Thoracic aorta (tissue), 2 donors: ENCODE measurements at regions not wholly inside any gene's neighbourhood (a gene's known extent, or its start where the extent isn't known, plus 50 kb on each side); places are given as distances from the start of the nearest gene placed in this dataset.

Source experiments
- ATAC-seq: fragments of 150-250 bp; one replicate; pipeline ENCODE4 v1.8.0; 2017; ENCODE audit warnings: low read depth; ENCODE audit not compliant: insufficient number of reproducible peaks, low FRiP score
- DNase-seq: peaks from one replicate; pipeline ENCODE4 v3.0.0-alpha.2; 2020; ENCODE audit warnings: low spot score
- H3K27ac ChIP-seq, 2 donors: fragments of 200-600 bp; sonication (generic); 1 replicate in 1 of 2; 2 replicates in 1 of 2; pipeline ENCODE4 v1.5.1; 2016; ENCODE audit warnings: mild to moderate bottlenecking in 2 of 2, moderate library complexity in 2 of 2
- H3K27me3 ChIP-seq: fragments of 200-600 bp; sonication (generic); replicated peaks from 2 replicates; pipeline ENCODE4 v1.6.0; 2016; ENCODE audit warnings: mild to moderate bottlenecking; ENCODE audit not compliant: insufficient read depth
- H3K36me3 ChIP-seq: fragments of 200-600 bp; sonication (generic); one replicate; pipeline ENCODE4 v1.5.1; 2016
- H3K4me1 ChIP-seq, 2 donors: fragments of 200-600 bp; sonication (generic); 1 replicate in 1 of 2; 2 replicates in 1 of 2; pipeline versions ENCODE4 v1.5.1 to v1.6.0; 2016; ENCODE audit warnings: low read depth in 2 of 2, mild to moderate bottlenecking in 1 of 2; ENCODE audit not compliant: control insufficient read depth in 1 of 2
- H3K4me3 ChIP-seq: fragments of 200-600 bp; sonication (generic); 2 replicates; pipeline ENCODE4 v1.5.1; 2016; ENCODE audit warnings: mild to moderate bottlenecking
- H3K9me3 ChIP-seq: fragments of 200-600 bp; sonication (generic); 2 replicates; pipeline ENCODE4 v1.5.1; 2016
- TF ChIP-seq, protein P1 (sequence below): fragments of 200-600 bp; sonication (generic); IDR thresholded peaks from one replicate; pipeline ENCODE4 v1.5.1; 2019; ENCODE audit warnings: antibody characterized with exemption

DNA sequence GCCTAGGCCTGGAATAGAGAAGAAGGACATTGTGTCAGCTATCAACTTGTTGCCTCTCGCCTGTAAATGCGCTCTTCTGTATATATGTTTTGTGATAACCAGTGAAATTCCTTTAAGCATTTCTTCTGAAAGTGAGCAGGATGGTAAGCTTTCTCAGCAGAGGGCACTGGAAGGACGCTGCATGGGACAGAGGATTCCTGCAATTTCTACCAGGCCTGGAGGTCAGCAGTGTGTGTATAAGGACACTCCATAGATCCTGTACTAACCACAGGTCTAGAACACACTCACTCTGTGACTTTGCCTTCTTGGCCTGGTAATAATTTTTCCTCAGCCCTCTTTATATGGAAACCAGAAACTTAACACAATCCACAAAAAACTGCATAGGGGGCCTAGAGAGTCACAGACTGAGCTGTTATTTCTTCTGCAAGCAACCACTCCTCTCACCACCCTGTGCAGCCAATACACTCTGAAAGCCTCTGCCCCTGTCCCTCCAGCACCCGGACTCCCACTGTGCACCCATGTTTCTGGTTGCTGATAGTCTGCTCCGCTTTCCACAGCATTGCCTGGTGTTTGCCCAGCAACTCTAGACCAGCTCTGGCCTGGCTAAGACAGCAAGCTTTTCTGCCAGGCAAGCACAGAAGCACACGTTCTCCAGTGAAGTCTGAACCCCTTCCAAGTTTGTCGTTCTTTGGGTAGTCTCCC lies 94.0 kb upstream of the RMST start:
- no peak for ATAC-seq
- H3K36me3 ChIP-seq, result no peaks in the 10 kb centered on the region

DNA sequence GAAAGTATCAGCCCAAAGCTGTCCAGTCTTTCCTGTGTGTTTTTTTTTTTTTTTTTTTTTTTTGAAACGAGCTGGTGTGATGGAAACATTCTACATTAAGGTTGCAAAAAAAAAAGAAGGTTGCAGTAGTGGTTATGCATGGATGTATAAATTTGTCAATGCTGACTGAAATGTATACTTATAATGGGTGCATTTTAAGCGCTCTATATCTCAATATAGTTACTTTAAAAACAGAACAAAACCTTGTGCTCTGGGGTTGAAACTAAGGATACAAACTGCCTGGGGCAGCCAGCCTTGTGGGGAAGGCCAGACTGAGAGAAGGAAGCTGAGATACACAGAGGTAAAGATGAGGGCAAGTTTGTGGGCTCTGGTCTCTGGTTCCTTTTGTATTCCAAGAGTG lies 87.3 kb upstream of the RMST start:
- no peaks in the 10 kb centered on the region for H3K27me3 ChIP-seq
- H3K9me3 ChIP-seq, result no peaks in the 10 kb centered on the region
- H3K36me3 ChIP-seq, result no peaks in the 10 kb centered on the region
- H3K27ac ChIP-seq, result no peak overlapping the region
- ATAC-seq (no peak), DNase-seq (no peak)
- TF ChIP-seq, protein P1, sequence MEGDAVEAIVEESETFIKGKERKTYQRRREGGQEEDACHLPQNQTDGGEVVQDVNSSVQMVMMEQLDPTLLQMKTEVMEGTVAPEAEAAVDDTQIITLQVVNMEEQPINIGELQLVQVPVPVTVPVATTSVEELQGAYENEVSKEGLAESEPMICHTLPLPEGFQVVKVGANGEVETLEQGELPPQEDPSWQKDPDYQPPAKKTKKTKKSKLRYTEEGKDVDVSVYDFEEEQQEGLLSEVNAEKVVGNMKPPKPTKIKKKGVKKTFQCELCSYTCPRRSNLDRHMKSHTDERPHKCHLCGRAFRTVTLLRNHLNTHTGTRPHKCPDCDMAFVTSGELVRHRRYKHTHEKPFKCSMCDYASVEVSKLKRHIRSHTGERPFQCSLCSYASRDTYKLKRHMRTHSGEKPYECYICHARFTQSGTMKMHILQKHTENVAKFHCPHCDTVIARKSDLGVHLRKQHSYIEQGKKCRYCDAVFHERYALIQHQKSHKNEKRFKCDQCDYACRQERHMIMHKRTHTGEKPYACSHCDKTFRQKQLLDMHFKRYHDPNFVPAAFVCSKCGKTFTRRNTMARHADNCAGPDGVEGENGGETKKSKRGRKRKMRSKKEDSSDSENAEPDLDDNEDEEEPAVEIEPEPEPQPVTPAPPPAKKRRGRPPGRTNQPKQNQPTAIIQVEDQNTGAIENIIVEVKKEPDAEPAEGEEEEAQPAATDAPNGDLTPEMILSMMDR, result no peak
- H3K4me1 ChIP-seq, result no peaks in the 10 kb centered on the region
- H3K4me3 ChIP-seq, result no peak overlapping the region

More for the DNA sequence above, 94.0 kb upstream of the RMST start:
- H3K9me3 ChIP-seq, result no peaks in the 10 kb centered on the region
- H3K27me3 ChIP-seq, result no peaks in the 10 kb centered on the region
- H3K27ac ChIP-seq, result no peak overlapping the region
- TF ChIP-seq, protein P1, result no peak
- H3K4me3 ChIP-seq, result no peak overlapping the region
- no peak for DNase-seq
- no peaks in the 10 kb centered on the region for H3K4me1 ChIP-seq

DNA sequence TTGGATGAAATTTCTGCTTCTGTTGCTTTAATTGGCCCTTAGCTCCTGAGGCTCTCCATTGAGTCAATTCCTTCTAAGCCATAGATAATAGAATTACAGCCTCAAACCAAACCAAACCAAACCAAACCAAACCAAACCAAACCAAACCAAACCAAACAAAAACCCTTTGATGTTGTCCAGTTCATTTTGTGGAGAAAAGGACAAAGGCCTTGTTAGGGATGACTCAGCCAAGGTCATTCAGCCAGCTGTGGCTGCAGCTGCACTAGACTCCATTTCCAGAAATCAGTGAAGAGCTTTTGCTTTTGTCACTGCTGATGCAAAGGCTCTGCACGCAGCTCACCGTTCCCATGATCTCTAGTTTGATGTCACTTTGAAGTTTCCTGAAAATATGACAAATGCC lies 82.2 kb upstream of the RMST start:
- ATAC-seq, result no peak
- H3K27ac ChIP-seq, result no peak overlapping the region
- TF ChIP-seq, protein P1, result no peak
- H3K27me3 ChIP-seq, result no peaks in the 10 kb centered on the region
- DNase-seq, result no peak
- H3K4me1 ChIP-seq, result no peaks in the 10 kb centered on the region
- H3K9me3 ChIP-seq, result no peaks in the 10 kb centered on the region
- no peaks in the 10 kb centered on the region for H3K36me3 ChIP-seq
- no peak overlapping the region for H3K4me3 ChIP-seq

- ATAC-seq, result no peak
- H3K27me3 ChIP-seq, result no peaks in the 10 kb centered on the region
- no peak for DNase-seq
- H3K4me1 ChIP-seq, result no peaks in the 10 kb centered on the region
- H3K27ac ChIP-seq, result no peak overlapping the region
- no peak overlapping the region for H3K4me3 ChIP-seq
- H3K9me3 ChIP-seq, result no peaks in the 10 kb centered on the region
- TF ChIP-seq, protein P1, result no peak
- no peaks in the 10 kb centered on the region for H3K36me3 ChIP-seq
Measured at GRCh38 chr12:97385121-97385520, 77.5 kb upstream of the RMST start.

DNA sequence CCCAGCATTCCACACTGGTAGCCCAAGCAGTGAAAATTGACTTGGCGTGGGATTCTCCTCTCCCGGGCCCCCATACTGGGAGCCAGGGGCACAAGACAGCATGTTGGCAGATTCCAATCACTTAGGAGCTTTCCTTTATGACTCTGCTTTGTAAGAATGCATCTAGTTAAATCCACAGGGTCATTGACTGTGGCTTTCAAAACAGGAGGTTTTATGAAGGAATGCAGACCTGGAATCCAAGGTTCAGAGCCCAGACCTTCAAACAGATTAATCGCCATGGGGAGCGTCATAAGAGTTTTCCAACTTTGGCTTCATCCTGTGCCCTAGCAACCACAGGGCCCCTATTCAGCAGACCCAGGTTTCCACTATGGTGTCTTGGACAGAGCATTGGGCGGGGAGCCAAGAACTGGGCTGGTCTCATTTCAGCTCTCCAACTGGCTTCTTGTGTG lies 76.4 kb upstream of the RMST start:
- DNase-seq, result no peak
- ATAC-seq, result no peak
- no peaks in the 10 kb centered on the region for H3K27me3 ChIP-seq
- H3K36me3 ChIP-seq, result no peaks in the 10 kb centered on the region
- TF ChIP-seq, protein P1, result no peak
- no peak overlapping the region for H3K27ac ChIP-seq
- no peaks in the 10 kb centered on the region for H3K4me1 ChIP-seq
- H3K9me3 ChIP-seq, result no peaks in the 10 kb centered on the region
- no peak overlapping the region for H3K4me3 ChIP-seq
